Superior temporal gyrus (tissue), 1 donor: ENCODE measurements at regions not wholly inside any gene's neighbourhood (a gene's known extent, or its start where the extent isn't known, plus 50 kb on each side); places are given as distances from the start of the nearest gene placed in this dataset.
A peak's percentile ranks its signal among the peaks of the same experiment; 100 is the strongest.
"Not testable (repeated sequence)": the region's sequence is repeated elsewhere in the genome, so short reads cannot be mapped to it uniquely, and the experiment has no call there.

Source experiments
- DNase-seq: peaks from one replicate; pipeline ENCODE4 v3.0.0-alpha.2; 2016; ENCODE audit errors: extremely low spot score

DNA sequence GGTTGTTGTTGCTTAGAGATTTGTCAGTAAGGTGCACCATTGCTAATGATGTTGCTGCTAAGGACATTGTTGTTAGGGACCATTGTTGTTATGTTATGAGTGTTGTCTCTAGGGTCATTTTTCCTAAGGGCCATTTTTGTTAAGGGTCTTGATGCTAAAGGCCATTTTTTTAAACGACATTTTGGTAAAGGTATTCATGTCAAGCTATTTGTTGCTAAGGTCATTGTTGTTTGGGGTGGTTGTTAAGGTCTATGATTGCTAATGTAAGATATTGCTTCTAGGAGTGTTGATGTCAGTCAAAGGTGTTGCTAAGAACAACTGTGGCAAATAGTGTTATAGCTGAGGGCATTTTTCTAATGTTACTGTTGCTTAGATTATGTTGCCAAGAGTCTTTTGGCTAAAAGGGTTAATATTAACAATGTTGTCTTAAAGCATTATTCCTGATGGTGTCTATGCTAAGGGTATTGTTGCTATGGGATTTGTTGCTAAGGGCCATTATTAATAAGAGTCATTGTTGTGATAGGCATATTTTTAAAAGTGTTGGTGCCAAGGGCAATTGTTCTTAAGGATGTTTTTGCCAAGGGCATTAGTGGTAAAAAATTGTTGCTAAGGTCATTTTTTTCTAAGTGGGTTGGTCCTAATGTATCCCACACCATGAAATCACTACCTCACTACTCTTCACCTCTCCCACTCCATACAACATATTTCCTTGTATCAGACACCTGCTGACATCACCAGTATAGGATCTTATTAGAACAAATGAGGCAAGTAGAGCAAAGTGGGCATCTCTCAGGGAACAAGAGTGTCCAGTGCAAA is 56.2 kb downstream of the SPATA31A6 start:
- DNase-seq = not testable (repeated sequence)

DNA sequence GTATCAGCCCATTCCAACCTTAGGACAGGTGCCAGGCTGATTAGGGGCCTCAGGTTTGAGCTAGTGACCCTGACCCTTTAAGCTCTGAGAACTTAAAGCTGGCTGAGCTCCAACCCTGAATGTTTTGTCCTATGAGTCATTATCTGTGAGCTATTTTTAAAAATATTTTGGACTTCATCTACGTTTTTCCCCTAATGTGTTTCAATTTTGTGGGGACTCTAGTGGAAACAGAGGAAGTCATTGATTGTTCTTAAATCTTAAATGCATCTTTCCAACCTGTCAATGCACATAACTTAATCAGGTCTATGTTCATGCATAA is 56.8 kb downstream of the SPATA31A6 start:
- DNase-seq = not testable (repeated sequence)

DNA sequence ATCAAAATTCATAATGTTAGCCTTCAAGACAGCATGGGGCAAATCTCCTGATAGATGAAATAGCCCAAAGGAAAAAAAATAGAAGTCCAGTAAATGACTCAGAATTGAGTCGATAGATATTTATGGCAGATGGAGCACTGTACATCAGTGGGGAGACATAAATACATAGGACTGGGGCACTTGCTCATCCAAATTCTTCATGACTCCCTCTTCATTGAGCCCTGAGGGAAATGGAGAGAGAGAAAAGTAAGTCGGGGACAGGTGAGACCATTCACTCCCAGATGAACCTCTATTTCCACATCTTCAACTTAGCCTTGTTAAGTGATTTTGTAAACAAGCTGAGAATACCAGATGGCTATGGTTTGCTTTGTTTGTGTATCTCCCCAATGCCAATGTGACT is 59.8 kb downstream of the SPATA31A6 start:
- not testable (repeated sequence) for DNase-seq

DNA sequence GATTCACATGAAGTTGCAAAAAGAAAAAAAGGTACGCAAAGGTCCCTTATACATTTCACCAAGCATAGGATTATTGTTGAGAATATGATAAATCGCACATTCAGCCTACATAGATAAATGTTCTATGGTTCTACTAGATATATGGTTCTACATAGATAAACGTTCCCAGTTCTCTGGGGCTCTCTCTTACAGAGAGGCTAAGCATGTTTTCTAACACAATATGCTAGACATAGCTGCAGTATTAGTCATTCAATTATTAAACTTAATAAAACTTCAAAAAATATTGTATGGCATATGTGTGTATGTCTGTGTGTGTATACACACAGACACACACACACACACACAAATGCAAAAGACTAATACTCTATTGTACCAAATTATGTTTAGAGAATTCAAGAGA is 60.4 kb downstream of the SPATA31A6 start:
- DNase-seq = not testable (repeated sequence)

DNA sequence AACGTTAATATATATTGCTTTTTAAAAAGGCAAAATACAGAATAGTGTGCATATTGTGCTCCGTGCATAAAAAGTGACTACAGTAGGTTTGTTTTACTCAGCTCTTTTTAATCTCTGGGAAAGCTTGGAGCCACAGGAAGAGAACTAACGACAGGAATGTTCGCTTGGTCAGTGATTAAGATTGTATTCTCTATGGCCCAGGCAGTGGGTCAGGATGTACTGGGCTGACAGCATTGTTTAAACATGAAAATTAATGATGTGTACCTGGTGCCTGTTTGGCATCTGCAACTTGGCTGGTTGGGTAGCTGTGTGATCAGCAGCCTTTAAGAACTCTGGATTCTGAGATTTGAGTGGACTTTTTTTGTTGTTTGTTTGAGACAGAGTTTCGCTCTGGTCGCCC is 85.3 kb downstream of the SPATA31A6 start:
- not testable (repeated sequence) for DNase-seq

DNA sequence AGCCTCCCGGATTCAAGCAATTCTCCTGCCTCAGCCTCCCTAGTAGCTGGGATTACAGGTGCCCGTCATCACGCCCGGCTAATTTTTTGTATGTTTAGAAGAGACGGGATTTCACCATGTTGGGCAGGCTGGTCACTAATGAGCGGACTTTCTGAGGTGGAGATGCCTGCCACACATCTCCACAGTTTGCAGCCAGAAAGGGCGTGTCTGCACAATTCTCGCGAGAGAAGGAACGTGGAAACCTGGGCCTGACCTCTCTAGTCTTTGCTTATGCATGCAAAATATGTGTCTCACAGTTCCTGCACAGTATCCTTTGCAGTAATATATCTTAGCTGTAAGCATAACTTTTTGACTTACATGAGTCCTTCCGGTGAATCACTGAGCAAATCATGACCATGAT is 85.7 kb downstream of the SPATA31A6 start:
- DNase-seq = not testable (repeated sequence)

DNA sequence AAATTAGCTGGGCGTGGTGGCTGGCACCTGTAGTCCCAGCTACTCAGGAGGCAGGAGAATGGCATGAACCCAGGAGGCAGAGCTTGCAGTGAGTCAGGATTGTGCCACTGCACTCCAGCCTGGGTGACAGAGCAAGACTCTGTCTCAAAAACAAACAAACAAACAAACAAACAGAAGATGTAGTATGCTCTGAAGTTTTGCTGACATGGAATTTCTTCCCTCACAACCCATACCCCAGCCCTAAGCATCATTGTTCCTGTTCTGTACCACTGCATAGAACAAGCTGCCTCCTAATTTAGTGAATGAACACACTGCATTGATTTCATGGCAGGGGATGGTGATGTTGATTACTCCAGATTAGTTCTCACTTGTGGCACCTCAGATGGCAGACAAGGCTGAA is 89.7 kb downstream of the SPATA31A6 start:
- not testable (repeated sequence) for DNase-seq

DNA sequence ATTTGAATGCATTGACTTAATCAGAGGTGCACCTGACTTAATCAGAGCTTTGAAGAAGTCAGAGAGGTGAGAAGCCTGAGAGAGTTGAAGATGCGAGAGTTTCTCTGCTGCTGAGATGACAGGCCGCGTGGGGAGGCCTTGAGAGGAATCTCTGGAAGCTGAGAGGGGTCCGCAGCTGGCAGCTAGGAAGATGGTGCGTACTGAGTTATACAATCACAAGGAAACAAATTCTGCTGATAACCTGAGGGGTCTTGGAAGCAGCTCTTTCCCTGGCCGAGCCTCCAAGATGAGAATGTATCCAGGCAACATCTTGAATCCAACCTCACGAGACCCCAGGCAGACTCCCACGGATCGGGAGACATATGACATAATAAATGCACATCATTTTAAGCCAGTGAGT is 91.7 kb downstream of the SPATA31A6 start:
- DNase-seq = no peak

DNA sequence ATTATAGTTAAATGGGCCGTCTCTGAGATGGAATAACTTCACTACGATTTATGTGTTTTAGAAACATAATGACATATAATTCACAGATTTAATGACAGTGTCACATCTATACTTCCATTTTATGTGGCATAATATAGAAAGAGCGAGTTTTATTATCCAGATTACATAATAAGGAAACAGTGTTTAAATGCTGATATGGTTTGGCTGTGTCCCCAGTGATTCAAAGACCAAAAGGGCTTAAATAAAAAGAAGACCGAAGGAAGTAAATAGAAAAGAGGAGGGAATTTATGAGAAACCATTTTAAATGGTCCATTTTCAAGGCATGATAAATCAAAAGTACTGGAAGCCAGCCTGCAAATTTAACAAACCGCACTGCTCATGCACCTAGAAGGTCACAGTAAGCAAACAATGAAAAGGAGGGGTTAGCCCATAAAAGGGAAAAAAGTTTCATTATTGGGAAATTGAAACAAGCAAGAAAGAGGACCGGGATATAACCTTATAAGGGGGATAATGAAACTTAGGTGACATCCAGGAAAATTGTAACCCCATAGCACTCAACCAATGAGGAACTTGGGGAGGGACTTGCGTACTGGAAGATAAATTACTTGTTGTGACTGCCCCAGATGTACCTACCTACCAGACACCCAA is 99.2 kb downstream of the SPATA31A6 start:
- DNase-seq = not testable (repeated sequence)

DNA sequence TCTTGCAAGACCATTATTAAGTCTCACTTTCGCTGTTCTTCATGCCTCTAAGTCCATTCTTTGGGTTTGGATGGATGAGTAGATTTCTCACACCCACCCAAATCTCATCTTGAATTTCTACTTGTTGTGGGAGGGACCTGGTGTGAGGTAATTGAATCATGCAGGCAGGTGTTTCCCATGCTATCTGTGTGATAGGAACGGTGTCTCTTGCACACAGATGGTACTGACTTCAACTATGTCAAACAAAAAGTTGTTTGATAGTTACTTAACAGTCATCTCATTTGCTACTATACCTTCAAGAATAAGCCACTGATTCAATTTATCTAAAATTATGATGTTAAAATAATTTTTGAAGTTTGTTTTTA is 99.7 kb downstream of the SPATA31A6 start:
- not testable (repeated sequence) for DNase-seq

DNA sequence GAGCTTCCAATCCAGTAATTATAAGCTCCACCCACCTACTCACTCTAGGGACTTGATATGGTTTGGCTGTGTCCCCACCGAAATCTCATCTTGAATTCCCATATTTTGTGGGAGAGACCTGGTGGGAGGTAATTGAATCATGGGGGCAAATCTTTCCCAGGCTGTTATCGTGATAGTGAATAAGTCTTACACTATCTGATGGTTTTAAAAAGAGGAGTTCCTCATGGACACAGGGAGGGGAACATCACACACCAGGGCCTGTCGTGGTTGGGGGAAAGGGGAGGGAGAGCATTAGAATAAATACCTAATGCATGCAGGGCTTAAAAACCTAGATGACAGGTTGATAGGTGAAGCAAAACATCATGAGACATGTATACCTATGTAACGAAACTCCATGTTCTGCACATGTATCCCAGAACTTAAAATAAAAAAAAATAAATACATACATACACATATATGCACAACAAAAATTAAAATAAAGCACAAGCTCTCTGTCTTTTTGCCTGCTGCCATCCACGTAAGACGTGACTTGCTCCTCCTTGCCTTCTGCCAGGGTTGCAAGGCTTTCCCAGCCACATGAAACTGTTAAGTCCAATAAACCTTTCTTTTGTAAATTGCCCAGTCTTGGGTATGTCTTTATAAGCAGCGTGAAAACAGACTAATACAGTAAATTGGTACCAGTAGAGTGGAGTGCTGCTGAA is 102.8 kb downstream of the SPATA31A6 start:
- not testable (repeated sequence) for DNase-seq

DNA sequence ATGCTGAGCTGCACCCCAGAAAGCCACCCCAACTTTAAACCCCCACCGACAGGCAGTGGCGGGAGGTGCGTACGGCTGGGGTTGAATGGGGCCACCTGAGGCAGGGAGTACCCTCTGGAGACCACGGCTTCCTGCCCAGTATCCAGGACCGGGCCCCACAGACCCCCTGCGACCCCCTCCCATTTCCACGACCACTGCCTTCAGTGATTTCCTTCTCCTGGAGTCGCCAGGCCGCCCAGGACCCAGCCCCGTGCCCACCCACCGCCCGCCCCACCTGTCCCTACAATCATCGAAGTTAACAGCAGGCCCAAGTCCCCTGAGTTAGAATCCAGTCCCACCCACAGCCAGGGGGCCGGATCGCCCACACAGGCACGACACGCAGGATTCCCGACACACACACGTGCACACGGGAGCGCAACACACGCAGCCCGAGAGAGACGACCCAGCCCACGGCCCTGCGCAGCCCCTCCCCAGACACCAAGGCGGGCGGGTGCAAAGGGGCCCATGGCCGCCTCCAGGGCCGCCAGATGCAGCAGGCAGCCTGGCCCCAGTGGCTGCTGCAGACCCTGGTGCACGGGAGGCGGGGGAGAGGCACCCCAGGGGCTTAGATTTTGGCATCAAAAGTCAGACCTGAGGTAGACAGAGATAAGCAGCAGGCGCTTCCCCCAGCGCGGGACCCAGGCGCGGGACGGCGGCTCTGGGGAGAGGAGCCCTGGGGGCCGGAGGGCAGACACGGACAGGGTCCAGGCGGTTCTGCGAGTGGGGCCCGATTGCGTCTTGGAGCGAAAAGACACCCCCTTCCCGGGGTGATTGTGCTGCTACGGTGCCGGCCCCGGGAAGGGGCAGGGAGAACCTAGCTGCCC is 104.8 kb downstream of the SPATA31A6 start:
- not testable (repeated sequence) for DNase-seq

DNA sequence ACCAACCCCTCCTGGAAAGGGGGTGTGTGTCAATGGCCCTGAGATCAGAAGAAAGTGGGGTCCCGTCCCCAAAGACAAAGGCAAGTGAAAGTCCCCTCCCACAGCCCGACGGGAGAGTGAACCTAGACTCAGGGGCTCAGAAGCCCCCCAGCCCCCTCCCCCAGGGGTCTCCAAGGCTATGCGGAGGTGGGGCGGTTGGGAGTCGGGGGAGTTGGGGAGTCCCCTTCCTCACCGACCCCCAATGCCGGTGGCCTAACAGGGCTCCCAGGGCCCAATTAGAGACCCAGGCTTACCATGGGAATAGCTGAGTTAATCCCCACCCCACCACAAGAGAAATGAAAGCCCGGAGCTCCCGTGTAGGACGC is 105.4 kb downstream of the SPATA31A6 start:
- DNase-seq = not testable (repeated sequence)

DNA sequence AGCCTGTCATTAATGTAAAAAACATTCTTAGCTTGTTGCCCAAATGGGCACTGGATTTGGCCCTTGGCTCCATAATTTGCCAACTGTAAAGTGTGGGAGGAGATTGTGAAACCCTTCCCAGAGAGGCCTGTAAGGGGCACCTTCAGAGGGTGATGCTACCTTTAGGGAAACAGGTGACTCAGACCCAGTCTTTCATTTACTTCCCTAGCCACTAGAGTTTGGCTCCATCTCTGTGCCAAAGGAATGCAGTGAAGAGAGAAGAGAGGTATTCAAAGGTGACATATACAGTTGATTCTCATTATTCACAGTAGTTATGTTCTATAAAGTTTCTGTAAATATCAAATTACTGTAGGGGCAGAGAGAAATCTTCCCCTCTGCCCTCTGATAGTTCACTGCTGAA is 116.7 kb downstream of the SPATA31A6 start:
- DNase-seq = not testable (repeated sequence)

DNA sequence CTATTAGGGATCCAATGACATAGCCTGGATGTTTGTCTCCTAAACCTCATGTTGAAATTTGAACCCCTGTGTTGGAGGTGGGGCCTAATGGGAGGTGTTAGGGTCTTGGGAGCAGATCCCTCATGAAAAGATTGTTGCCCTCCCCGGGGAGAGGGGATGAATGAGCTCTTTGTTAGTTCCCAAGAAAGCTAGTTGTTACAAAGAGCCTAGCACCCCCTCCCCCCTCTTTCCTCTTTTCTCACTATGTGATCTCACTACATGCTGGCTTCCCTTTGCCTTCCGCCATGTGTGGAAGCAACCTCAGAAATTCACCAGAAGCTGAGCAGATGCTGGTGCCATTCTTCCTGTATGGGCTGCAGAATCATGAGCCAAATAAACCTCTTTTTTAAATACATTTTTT is 123.2 kb downstream of the SPATA31A6 start:
- DNase-seq = peak; percentile 46

DNA sequence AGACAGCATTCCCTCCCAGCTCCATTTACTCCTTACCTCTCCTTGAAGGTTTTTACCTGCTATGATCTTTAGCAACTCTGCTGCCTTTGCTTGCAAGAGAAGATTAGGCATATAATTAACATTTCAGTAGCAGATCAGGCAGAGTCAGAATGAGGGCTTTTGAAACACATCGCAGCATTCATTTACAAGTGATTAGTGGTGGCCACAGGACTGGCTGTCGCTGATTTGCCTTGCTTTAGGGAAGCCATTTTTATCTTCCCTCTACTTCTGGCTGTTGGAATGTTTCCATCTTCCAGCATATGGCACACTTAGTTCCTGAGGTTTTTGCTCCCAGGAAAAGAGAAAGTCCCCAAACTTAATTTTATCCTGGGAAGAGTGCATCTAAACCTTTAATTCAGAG is 124.0 kb downstream of the SPATA31A6 start:
- DNase-seq = not testable (repeated sequence)

DNA sequence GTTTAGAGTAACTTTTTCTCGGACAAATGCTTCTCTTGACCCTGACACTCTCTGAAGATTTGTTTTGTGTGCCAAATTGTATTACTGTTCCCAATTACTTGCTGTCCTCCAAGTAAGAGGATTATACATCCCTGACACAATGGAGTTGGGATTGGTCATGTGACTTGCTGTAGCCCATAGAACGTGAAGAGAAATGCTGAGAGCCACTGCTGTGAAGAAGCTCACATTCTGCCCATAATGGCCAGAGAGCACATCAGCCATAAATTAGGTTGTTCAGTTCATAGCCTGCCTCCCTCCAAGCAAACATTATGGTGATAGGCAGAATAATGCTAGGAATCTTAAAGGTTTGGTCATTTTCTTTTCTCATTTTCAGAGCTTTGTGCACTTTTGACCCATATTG is 127.5 kb downstream of the SPATA31A6 start:
- DNase-seq = not testable (repeated sequence)

DNA sequence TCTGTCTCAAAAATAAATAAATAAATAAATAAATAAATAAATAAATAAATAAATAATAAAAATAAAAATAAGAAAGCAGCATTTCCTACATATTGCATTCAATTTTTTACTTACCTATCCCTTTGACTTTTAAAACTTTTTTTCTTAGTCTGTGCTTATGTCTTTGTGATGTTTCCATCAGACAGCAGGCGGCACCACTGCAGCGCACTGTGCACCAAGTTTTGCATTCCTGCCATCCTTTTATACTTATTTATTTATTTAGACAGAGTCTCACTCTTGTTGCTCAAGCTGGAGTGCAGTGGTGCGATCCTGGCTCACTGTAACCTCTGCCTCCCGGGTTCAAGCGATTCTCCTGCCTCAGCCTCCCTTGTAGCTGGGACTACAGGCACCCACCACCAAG is 132.6 kb downstream of the SPATA31A6 start:
- not testable (repeated sequence) for DNase-seq

DNA sequence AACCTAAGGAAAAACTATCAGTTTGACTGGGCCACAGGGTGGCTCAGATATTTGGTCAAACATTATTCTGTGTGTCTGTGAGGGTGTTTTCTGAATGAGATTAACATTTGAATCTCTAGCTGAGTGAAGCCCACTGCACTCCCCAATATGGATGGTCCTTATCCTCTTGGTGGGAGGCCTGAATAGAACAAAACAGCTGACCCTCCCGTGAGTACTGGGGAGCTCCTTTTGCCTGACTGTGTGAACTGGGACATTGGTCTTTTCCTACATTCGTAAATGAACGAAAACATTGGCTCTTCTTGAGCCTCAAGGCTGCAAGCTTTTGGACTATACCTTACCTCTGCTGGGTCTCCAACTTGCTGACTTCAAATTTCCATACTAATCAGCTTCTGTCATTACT is 134.2 kb downstream of the SPATA31A6 start:
- DNase-seq = not testable (repeated sequence)

DNA sequence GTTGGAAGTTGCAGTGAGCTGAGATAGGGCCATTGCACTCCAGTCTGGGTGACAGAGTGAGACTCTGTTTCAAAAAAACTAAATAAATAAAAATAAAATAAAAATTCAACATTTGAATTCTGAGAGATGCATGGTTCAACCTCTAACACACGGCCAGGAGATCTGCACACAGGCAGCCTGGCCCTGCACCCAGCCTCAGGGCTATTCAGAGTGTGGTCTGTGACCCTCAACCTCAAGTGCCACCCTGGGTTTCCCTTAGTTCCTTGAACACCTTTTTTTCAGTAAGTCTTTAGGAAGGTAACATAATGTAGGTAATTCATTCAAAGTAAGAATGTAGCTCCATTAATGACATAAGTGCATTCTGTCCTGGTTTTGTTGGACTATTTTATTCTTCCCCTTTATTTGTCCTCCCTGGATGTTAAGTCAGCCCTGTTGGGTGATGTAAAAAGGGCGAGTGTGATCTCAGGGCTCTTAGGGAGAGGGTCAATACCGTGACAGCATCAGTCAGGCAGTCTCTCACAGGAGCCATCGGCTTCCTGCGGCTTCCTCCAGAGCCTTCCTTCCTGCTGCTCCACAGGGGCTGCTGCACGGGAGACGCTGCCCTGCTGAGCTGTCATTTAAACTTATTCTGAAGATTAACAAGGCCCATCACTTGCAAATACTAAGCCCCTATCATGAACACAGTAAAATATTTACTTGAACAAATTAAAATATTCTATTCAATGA is 139.8 kb downstream of the SPATA31A6 start:
- DNase-seq = not testable (repeated sequence)

DNA sequence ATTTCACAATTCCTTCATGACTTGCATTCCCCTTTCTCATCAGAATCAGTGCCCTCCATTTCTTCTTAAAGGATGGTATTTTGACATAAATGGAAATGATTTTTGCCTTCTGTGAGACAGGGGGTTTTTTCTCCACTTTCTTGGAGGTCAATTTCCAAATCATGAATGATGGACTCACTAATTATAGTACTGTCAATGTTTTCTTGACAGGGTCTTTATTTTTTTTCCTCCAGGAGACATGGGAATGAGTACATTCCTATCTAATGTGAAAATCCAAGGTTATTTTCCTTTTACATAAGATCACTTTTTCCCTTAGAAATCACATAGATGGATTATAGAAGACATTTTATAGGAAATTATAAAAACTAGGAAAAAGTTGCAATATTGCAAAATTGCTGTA is 141.7 kb downstream of the SPATA31A6 start:
- DNase-seq = not testable (repeated sequence)
